Embryonic facial prominence (tissue), 1 donor: ENCODE measurements at regions not wholly inside any gene's neighbourhood (a gene's known extent, or its start where the extent isn't known, plus 50 kb on each side); places are given as distances from the start of the nearest gene placed in this dataset.

Experiments used
- DNase-seq: peaks from one replicate; pipeline ENCODE4 v3.0.0-alpha.2; 2016; ENCODE audit errors: extremely low spot score

DNA sequence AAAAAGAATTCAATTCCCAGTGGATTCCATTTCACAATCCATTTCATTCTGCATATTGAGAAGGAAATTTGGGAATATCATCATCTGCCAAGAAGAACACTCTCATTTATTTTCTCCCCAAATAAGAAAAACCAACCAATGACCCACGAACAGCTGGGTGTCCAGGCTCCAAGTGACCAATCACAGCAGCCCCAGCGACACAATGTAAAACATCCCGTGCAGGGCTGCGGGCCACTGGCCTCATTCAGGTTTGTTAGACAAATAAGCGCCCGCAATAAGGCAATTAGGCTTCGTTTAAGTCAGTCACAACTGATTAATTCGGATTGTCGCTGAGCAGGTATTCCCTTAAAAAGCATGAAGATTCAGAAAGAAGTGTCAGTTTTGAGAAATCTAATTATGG, 378.6 kb downstream of the EIPR1 start:
- no peak for DNase-seq

DNA sequence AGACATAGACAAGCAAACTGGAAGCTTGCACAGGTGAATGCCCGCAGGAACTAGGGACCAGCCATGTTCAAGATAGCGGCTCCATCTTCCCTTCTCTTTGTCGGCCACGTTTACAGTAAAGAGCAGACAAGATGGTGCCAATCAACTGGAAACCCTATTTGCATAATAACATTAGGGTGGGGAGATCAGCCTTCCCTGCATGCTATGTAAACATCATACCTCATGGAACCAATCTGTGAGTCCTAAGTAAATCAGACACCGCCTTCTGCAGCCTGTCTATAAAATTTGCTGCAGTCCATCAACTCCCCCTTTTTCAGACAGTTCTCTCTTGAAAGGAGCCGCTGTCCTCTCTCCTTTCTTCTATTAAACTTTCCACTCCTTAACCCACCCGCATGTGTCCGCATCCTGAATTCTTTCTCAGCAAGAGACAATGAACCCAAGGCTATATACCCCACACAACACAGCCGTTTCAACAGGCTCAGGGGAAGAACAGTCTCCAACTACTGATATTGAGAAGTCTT, 384.4 kb downstream of the EIPR1 start:
- no peak for DNase-seq

DNA sequence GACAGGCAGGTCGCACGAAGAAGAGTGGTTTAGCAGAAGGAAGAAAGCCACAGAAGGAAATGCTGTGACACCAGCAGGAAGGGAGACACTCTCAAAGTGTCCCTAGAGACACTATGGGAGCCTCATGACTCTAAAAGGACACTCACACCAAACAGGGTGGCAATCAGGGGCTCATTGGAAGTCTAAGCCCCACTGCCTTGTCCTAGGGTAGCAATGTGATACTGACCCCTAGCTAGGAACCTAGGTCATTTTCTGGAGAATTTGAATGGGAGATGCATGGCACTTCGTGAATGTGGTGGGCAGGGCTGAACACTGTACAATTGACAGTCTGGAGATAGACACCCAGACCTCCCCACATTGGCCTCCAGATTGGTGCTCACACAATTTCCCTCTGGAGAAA, 385.0 kb downstream of the EIPR1 start:
- DNase-seq: no peak

DNA sequence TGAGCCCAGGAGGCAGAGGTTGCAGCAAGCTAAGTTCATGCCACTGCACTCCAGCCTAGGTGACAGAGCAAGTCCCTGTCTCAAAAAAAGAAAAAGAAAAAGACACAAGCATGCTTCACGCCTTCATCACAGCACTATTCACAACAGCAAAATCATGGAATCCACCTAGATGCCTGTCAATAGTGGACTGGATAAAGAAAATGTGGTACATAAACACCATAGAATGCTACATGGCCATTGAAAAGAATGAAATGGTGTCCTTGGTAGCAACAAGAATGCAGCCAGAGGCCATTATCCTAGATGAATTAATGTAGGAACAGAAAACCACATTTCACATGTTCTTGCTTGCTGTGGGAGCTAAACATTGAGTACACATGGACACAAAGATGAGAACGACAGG, 392.6 kb downstream of the EIPR1 start:
- DNase-seq: no peak

DNA sequence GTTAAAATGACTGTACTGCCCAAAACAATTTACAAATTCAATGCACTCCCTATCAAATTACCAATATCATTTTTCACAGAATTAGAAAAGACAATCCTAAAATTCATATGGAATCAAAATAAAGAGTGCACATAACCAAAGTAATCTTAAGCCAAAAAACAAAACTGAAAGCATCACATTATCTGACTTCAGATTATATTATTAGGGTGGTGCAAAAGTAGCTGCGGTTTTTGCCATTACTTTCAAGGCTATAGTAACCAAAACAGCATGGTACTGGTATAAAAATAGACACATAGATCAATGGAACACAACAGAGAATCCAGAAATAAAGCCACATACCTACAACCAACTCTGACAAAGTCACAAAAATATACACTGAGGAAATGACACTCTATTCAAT, 396.6 kb downstream of the EIPR1 start:
- DNase-seq: no peak

DNA sequence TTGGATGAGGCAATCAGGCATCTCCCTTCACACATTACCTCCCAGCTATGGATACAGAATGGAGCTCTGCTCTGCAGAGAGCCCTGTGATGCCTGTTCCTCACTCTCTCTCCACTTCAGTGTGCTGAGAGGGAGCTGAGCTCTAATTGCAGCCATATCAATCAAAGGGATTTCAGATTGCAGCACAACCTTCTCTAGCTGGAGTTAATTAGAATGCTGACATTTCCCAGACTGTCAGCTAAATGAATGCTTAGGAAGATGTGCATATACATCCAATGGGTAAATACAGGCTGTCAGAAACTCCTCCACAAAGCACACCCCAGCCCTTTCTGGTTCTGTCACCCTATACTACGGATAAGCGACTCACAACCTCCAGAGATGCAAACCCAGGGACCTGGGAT, 402.6 kb downstream of the EIPR1 start:
- no peak for DNase-seq

DNA sequence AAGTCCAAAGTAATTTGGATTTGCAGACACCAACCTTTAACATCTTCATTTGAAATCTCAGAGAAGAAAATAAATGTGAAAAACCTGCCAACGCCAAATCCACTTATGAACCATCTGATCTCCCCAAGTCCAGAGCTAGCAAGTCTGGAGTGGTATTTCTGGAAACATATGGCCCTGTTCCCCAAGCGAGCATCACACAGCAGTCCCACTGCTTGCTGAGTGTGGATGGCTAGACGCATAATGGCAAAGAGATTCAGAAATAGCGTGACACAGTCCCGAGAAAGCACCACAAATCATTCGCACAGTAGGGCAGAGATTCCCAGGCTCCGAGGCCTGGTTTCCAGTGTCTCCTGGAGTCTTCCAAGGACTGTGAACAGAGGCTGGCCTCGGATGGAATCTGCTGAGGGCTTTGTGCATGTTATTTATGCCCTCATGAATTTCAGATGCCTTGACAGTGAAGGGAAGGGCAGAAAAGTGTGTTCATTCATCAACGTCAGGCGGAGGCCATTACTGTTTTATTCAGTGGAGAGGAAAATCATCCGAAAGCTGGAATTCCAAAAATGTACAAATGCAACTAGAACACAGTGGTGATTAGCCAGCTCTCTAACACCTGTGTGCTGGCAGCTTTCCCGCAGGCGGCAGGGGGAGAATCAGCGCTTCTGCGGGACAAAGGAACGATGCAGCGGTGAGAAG, 417.0 kb downstream of the EIPR1 start:
- no peak for DNase-seq

DNA sequence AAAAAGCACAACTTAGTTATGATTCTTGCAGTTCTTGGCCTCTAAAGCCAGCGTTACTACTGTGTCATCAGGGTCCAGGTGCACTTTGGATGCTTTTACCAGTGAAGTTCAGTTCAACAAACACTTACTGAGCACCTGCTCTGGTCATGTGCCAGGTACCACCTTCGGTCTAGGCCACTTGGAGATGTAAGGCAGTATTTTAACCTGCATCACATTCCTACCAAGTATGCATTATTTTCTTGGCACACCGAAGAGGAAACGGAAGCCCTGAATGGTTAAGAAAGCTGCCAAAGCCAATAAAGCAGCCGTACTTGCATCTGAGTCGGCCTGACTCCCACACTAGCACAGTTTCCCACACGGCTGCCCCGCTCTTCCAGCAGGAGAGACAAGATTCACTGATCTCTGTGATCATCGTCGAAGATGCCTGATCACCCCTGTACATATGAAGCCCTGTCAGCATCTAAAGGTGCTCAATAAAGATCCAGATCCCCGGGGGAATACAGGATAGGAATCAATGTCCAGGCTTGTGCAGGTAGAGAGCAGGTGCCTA, 427.1 kb downstream of the EIPR1 start:
- no peak for DNase-seq

DNA sequence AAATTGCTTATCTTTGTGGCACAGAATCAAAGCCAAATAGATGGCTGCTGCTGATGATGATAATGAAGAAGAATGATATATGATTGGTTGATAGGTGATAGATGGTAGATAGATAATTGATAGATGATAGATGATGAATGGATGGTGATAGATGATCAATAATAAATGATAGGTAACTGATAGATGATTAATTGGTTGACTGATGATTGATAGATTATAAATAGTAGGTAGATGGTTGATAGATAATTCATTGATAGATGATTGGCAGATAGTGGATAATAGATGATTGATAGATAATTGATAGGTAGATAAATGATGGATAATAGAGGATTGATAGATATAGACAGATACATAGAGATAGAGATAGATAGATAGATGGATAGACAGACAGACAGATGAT, 430.2 kb downstream of the EIPR1 start:
- DNase-seq: no peak

DNA sequence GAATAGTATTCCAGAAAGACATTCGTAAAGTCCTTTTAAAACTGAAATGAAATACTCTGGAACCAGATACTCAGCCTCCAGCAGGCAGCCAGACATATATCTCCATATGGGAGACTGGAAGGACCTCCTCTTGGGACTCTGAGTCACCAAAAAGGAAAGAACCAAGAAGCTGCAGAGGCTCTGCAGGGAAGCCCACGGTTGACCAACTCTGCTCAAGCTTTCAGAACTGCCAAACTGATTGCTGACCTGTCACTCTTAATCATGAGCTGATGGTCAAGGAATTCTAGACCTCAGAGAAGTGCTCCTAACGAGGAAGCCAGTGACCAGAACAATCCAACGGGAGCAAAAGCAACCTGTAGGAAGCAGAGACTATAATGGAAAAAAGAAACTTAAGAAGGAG, 434.7 kb downstream of the EIPR1 start:
- no peak for DNase-seq

DNA sequence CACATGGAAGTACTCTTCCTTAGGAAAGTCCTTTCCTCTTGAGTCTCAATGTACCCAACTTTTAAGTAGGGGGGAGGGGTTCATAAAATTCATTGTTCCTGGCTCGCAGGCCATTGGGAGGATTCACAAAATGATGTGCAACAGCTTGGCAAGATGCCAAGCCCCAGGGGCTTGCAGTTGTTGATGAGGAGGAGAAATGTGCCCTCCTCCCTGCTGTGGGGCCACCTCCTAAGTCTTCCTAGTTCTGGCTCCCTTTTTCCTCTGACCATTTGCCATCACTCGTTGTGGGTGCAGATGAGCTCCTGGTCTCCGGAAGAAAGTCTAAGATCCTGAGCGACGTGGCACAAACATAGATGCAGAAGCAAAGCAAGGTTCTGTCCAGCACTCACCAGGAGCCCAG, 435.4 kb downstream of the EIPR1 start:
- no peak for DNase-seq

DNA sequence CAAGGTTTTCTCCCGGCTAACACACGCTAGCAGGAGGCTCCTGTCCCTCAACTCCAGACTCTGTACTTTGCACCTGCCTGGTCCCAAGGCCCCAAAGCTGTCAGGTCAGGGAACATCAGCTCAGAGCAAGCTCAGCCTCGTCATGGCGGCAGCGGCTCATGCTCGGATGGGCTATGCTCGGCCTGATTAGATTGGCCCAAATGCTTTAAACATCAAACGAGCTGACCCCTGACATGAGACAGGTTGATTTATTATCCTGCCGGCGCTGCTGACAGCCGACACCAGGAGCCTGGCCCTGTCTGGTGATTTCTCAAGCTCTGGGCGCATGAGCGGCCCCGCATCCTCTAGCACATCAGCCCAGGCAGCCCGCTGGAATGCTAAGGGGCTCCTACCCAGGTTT, 436.4 kb downstream of the EIPR1 start:
- no peak for DNase-seq

DNA sequence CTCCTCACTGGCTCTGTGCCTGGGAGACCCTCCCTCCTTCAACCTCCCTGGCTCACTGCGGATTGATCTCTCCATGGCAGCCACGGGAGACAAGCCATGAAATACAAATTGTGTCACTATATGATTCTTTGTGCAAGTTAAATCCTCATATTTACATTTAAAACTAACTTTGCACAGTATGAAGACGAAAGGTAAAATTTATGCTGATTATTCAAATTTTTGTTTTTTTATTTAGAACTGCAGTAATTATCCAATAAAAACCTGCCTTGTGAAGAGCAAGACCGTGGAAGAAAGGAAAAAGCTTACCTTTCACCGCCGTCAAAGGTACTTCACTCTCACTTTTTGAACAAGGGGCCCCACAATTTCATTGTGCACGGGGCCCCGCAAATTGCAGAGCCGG, 436.9 kb downstream of the EIPR1 start:
- no peak for DNase-seq

DNA sequence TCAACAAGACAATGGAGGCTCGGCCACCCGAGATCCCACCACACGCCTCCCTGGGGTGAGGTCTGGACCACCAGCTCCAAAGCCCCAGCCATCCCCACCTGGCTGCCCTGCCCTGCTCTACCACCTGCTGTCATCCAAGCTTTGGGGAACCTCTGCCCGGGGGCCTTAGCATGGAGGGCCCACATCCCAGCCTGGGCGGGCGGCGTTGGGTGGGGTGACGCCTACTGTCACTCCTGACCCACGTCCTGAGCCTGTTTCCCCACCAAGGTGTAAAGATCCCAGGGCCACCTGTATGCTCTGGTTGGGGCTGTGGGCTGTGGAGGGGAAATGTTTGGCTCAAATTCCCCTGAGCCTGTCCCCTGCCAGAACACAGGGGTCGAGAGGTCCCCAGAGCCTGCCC, 437.6 kb downstream of the EIPR1 start:
- no peak for DNase-seq

DNA sequence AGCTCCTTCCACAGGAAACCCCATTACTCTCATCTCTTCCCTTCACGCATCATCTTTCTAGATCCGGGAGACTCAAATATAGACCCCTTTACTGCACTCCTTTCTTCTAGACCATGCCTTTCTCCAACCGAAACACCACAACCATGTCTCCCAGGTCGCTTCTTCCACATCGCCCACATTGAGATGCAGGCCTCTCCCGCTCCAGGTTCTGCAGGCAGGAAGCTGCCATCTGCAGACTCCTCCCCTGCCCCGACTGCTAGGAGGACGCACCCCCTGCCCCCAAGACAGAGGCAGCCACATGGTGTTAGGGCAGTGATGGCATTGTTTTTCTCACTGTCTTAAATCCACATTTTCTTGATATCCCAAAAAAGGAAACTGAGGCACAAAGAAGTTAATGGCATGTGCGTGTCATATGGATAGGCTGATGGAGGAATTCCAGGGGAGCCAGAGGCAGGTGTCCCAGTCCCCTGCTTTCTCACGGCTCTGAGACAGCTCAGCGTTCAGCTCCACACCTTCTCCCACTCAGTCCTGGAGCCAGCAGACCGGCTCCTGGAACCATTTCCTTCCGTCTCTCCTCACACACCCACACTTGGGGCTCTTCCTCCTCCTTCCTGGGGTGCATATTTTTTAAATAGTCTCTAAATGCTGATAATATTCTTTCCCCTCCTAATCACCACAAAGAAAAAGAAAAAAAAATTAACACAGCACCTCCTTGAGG, 438.4 kb downstream of the EIPR1 start:
- no peak for DNase-seq

DNA sequence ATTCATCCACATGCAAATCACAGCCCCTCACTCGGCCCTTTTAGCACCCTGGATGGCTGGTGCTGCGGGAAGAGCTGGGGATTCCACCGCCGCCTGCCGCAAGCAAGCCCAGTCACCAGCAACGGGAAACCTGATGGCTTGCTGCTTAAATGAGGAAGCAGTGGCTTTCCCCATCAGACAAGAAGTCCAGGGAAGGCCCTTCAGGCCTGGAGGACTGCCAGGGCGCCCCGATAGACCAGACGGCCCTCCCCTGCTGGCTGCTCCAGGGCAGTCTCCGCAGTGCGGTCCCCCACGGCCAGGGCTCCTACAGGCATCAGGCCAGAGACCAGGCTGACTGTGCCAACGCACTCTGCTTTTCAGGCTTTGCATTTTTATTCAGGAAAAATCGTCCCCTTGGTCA, 439.1 kb downstream of the EIPR1 start:
- no peak for DNase-seq

DNA sequence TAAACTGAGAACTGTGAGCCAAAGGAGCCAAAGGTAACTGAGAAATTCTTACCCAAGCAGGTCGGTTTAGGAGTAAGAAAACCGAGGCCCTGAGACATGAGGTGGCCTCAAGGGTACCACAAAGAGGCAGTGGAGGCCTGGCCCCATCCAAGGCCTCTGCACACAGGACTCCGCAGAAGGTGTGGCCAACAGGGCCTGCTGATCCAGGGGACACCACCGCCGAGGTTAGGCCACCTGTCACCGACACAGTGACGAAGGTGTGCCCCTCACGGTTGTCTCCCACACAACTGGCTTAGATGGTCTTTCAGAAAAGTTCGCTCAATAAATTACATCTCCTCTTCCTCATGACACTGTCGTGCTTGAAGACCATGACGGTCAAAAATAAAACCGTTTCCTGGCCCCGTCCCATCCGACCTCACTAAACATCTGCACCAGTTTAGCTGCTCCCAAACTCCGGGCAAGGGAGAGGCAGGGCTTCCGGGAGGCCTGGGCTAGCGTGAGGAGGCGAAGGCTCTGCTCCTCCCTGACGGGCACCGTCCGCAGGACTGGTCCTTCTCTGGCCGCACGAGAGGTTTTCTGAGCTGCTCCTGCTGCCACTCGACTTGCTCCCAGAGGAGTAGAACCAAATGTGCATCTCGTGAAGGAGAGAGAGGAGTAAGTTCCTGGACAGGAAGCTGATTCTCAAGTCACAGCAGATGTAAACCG, 442.0 kb downstream of the EIPR1 start:
- no peak for DNase-seq

DNA sequence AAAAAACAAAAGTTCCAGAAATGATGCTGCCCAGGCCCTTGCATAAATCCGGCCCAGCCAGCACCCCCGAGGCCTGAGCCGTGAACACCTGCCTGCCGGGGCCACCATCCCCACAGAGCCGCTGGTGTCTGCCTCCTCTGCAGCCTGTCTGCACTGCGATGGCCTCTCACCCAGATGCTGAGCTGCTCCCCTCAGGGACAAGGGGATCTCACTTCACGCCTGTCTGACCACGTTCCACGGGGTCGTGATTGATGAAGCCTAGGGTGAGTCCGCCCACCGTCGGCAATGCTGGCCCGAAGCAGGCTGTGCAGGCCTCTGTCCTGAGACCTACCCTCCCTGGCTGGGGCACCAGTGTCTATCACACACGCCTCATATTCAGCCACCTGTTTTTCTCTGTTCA, 444.2 kb downstream of the EIPR1 start:
- DNase-seq: no peak

DNA sequence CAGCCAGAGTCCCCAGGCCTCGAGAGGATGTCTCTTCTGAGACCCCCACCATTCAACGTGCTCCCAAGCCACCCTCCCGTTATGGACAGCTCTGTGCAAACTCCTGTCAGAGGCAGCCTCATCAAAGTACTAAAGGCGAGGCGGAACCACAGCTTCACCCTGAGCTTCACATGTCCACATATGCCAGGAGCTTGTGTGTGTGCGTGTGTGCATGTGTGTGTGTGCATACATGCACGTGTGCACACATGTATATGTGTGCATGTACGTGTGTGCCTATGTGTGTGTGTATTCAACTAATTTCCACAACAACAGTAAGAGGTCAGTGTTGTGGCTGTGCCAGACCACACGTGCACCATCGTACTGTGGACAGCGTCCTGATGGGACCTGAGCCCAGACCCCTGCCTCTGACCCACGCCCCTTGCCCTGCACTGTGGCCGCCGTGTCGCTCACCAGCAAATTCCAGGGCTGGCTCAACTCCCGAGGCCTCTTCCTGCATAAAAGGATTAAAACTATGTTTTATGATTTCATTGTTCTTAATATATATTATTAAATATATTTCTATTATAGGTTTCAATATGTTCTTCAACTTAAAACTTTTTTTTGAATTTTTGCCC, 444.8 kb downstream of the EIPR1 start:
- no peak for DNase-seq

DNA sequence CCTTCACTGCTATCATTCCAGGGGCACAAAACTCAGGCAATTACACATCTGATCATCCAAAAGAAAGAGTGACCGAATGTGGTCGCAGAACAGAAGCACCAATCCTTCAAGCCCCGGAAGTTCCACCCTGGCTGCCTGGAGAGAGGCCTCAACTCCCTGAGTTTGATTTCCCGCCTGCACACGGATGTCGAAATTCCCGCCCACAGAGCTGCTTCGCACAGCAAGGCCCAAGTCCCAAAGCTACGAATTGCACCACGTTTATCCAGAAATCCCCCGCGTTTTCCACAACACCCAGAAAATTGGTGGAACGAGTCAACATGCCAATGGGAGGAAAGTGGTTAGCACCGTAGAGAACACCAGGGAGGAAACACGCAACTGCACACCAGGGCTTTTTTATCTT, 445.4 kb downstream of the EIPR1 start:
- DNase-seq: no peak

DNA sequence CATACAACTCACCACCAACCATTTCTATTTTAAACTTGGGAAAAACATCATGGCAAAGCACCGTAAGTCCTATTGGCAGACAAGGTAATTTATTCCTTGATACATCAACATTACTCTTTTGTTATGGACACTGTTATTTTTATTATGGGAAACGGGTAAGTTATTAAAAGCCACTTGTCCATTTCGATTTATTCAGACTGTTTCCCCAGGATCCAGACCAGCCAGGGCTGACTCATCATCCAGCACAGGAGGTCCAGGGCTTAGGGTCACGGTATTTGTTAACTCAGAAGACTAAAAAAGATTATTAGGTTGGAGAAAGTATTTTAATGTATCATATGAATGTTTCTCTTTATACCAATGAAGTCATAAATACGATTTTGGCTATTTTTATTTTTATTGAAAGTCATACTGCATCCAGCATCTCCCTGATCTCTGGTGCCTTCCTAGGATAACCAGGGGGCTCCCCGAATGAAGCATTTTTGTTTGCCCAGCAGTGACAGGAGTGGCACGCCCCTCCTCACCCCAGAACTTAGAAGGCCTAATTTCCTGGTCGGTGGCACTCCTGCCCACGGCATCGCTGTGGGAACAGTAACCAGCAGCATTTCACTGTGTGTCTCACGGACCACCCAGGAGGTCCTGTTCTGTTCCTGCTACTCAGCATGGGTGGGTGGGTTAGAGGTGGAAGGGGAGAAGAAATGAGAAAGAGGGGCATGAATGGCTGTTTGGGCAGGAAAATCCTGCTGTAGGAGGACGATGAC, 446.1 kb downstream of the EIPR1 start:
- DNase-seq: no peak
